OCI-LY1 (cell line): ENCODE measurements at regions not wholly inside any gene's neighbourhood (a gene's known extent, or its start where the extent isn't known, plus 50 kb on each side); places are given as distances from the start of the nearest gene placed in this dataset.

Experiments used
- H2AFZ ChIP-seq: fragments of 200-600 bp; sonication (generic), shearing (Covaris generic); 2 replicates; pipeline ENCODE4 v1.6.0; 2014; ENCODE audit warnings: antibody characterized with exemption, mild to moderate bottlenecking, low read length
- H3F3A ChIP-seq: fragments of 200-600 bp; sonication (generic), shearing (Covaris generic); 2 replicates; pipeline ENCODE4 v1.6.0; 2014; ENCODE audit warnings: mild to moderate bottlenecking, antibody characterized with exemption, low read length, moderate library complexity; ENCODE audit not compliant: insufficient read depth
- H3K27ac ChIP-seq: fragments of 200-600 bp; sonication (generic); 2 replicates; pipeline ENCODE4 v1.5.1; 2014; ENCODE audit warnings: low read length, mixed run types, mild to moderate bottlenecking, low read depth; ENCODE audit not compliant: poor library complexity, severe bottlenecking
- H3K27me3 ChIP-seq: fragments of 200-600 bp; sonication (generic); 2 replicates; pipeline ENCODE4 v1.6.0; 2014; ENCODE audit warnings: antibody characterized with exemption, mild to moderate bottlenecking, low read length, moderate library complexity; ENCODE audit not compliant: insufficient read depth
- H3K36me3 ChIP-seq: fragments of 200-600 bp; sonication (generic); 2 replicates; pipeline ENCODE4 v1.6.1; 2014; ENCODE audit warnings: mild to moderate bottlenecking, antibody characterized with exemption, low read length, moderate library complexity, mixed read lengths; ENCODE audit not compliant: insufficient read depth
- H3K4me1 ChIP-seq: fragments of 200-600 bp; sonication (generic); 2 replicates; pipeline ENCODE4 v1.5.1; 2014; ENCODE audit warnings: mild to moderate bottlenecking, low read length, moderate library complexity; ENCODE audit not compliant: insufficient read depth, severe bottlenecking
- H3K4me2 ChIP-seq: fragments of 200-600 bp; sonication (generic), shearing (Covaris generic); 2 replicates; pipeline ENCODE4 v1.6.1; 2014; ENCODE audit warnings: low read length
- H3K4me3 ChIP-seq: fragments of 200-600 bp; sonication (generic); 2 replicates; pipeline ENCODE4 v1.5.1; 2014; ENCODE audit warnings: low read length, low read depth, mild to moderate bottlenecking, mixed read lengths; ENCODE audit not compliant: poor library complexity, severe bottlenecking
- H3K79me2 ChIP-seq: fragments of 200-600 bp; shearing (Covaris generic); 2 replicates; pipeline ENCODE4 v1.6.1; 2016; ENCODE audit warnings: mixed run types, low read length, mixed read lengths; ENCODE audit not compliant: insufficient read depth
- H3K9ac ChIP-seq: fragments of 200-600 bp; sonication (generic), shearing (Covaris generic); 2 replicates; pipeline ENCODE4 v1.6.1; 2014; ENCODE audit warnings: mild to moderate bottlenecking, low read length, mixed read lengths
- H3K9me2 ChIP-seq: fragments of 200-600 bp; sonication (generic), shearing (Covaris generic); 2 replicates; pipeline ENCODE4 v1.6.1; 2014; ENCODE audit warnings: low read depth, mild to moderate bottlenecking, low read length, mixed read lengths
- H3K9me3 ChIP-seq: fragments of 200-600 bp; shearing (Covaris generic); 2 replicates; pipeline ENCODE4 v1.6.1; 2014; ENCODE audit warnings: low read length, mixed read lengths
- H4K20me1 ChIP-seq: fragments of 200-600 bp; sonication (generic), shearing (Covaris generic); 2 replicates; pipeline ENCODE4 v1.6.0; 2016; ENCODE audit warnings: mild to moderate bottlenecking, low read length; ENCODE audit not compliant: insufficient read depth
- EZH2 ChIP-seq: fragments of 200-600 bp; sonication (generic), shearing (Covaris generic); IDR thresholded peaks from 2 replicates; pipeline ENCODE4 v1.8.0; 2017; ENCODE audit warnings: borderline replicate concordance, mixed run types, mild to moderate bottlenecking, antibody characterized with exemption, low read length, moderate library complexity, mixed read lengths
- TF ChIP-seq, protein P1 (sequence below): fragments of 200-600 bp; sonication (generic), shearing (Covaris generic); IDR thresholded peaks from 2 replicates; pipeline ENCODE4 v1.5.1; 2017; ENCODE audit warnings: mild to moderate bottlenecking, antibody characterized with exemption, low read length, moderate library complexity, mixed read lengths

DNA sequence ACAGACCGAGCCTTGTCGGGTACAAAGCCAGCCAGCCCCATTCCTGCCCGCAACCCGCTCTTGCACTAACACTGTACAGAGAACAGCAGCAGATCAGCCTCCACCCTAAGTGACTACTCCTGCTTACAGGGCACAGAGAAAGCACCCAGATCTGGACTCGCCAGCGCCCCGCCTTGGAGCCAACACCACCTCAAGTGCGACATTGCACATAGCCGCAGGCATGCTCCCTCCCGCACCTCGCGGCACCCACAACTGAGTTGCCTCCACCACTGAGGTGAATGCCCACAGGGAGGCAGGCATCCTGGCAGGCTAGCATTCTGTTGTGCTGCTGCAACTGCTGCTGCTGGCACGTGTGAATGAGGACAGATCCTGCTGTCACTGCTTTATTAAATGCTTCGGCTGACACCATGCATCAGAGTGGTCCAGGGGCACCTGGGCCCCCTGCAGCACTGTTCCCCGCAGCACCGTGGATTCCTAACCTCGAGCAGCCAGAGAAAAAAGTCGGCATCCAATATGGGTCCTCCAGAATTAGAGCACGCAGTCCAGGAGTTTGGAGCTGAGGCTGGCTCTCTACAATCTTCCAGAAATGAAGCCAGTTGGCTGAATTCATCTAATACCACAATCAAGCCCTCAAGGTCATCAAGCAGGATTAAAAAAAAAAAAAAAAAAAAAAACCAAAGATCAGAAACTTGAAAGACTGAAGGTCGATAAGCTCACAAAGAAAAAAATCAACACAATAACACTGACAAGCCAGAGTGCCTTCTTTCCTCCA is 352.9 kb downstream of the GASK1B start:
- Histone ChIP-seq H3K36me3 (no peaks in the 10 kb centered on the region), H3K9me3 (no peaks in the 10 kb centered on the region), H3F3A (no peaks in the 10 kb centered on the region), H3K79me2 (no peaks in the 10 kb centered on the region), H2AFZ (no peak overlapping the region), H3K27ac (no peak overlapping the region), H3K9me2 (no peaks in the 10 kb centered on the region), H3K4me3 (no peak overlapping the region), H3K9ac (no peak overlapping the region), H3K4me1 (no peaks in the 10 kb centered on the region), H4K20me1 (no peaks in the 10 kb centered on the region), H3K4me2 (no peak overlapping the region), H3K27me3 (no peaks in the 10 kb centered on the region)
- TF ChIP-seq, protein P1, sequence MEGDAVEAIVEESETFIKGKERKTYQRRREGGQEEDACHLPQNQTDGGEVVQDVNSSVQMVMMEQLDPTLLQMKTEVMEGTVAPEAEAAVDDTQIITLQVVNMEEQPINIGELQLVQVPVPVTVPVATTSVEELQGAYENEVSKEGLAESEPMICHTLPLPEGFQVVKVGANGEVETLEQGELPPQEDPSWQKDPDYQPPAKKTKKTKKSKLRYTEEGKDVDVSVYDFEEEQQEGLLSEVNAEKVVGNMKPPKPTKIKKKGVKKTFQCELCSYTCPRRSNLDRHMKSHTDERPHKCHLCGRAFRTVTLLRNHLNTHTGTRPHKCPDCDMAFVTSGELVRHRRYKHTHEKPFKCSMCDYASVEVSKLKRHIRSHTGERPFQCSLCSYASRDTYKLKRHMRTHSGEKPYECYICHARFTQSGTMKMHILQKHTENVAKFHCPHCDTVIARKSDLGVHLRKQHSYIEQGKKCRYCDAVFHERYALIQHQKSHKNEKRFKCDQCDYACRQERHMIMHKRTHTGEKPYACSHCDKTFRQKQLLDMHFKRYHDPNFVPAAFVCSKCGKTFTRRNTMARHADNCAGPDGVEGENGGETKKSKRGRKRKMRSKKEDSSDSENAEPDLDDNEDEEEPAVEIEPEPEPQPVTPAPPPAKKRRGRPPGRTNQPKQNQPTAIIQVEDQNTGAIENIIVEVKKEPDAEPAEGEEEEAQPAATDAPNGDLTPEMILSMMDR: no peak
- TF ChIP-seq EZH2: no peak

DNA sequence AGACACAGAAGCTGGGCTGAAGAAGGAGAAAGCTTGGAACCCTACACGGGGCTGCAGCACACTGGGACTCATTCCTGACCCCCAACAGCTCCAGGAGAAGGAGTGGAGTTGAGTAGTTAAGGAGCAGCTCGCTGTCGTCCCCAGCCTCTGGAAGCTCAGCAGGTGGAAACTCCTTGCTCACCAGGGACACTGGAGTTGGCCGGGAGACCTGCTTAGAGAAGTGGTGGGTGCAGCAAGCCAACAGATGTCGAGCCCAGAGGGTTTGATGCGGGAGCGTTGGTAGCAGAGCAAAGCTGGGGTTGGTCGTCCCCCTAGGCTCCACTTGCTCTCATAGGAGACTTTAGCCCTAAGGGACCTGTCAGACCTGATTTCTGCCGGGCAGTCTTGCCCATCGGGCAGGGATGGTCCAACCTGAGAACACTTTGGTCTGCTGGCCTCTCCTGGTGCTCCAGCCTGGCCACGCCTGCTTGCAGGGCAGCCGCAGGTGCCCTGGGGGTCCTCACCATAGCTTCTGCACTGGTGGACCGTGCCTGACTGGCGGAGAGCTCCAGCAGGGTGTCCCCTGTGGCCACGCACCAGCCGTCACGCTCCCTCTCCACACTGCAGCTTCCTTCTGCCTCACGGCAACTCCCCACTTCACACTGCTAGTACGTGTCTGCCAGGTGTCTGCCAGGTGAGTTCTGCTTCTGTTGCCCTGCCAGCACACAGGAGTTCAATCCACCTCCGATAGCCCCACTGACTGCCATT is 353.7 kb downstream of the GASK1B start:
- H3K4me1 ChIP-seq: no peaks in the 10 kb centered on the region
- H3K9ac ChIP-seq: no peak overlapping the region
- no peaks in the 10 kb centered on the region for H3K27me3 ChIP-seq
- TF ChIP-seq, protein P1: no peak
- TF ChIP-seq EZH2: no peak
- H3K9me2 ChIP-seq: no peaks in the 10 kb centered on the region
- no peak overlapping the region for H2AFZ ChIP-seq
- H3F3A ChIP-seq: no peaks in the 10 kb centered on the region
- no peak overlapping the region for H3K4me3 ChIP-seq
- no peaks in the 10 kb centered on the region for H3K9me3 ChIP-seq
- H3K36me3 ChIP-seq: no peaks in the 10 kb centered on the region
- H3K79me2 ChIP-seq: no peaks in the 10 kb centered on the region
- no peak overlapping the region for H3K27ac ChIP-seq
- H3K4me2 ChIP-seq: no peak overlapping the region
- H4K20me1 ChIP-seq: no peaks in the 10 kb centered on the region

DNA sequence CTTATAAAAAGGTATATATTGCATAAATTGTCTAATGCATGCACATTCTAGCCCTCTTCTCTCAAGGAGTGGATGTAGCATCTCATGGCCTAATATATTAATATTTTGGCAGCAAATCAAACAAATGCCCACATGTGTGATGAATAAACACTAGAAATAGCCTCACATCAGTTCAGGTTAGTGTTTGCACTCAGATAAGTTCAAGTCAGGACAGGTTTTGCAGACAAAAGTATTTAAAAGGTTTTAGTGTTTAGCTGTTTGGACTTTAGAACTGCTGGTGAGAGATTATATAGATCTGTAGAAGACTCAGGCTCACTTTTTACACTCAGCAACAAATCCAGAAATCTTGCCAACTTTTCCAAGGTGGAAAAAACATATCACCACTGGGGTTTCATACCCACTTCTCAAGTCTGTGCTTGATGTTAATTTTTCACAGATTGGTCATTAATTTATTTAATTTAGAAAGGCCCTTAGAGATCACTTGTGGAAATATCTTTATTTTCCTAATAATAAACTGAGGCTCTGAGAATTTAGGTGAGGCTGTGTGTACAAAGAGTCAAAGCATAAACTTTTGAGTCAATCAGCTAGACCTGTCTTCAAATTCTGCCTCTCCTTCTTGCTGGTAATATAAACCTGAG is 362.6 kb downstream of the GASK1B start:
- H3K4me3 ChIP-seq: no peak overlapping the region
- 0 out of 2 replicates have a peak, but pooled peaks cover 5% of the 10 kb centered on the region for H3K9me2 ChIP-seq
- H2AFZ ChIP-seq: no peak overlapping the region
- no peaks in the 10 kb centered on the region for H3K27me3 ChIP-seq
- no peak for TF ChIP-seq EZH2
- TF ChIP-seq, protein P1: no peak
- no peaks in the 10 kb centered on the region for H3K9me3 ChIP-seq
- H3K36me3 ChIP-seq: no peaks in the 10 kb centered on the region
- H3K79me2 ChIP-seq: no peaks in the 10 kb centered on the region
- H3K27ac ChIP-seq: no peak overlapping the region
- no peaks in the 10 kb centered on the region for H3K4me1 ChIP-seq
- no peak overlapping the region for H3K9ac ChIP-seq
- H3K4me2 ChIP-seq: no peak overlapping the region
- H4K20me1 ChIP-seq: no peaks in the 10 kb centered on the region
- no peaks in the 10 kb centered on the region for H3F3A ChIP-seq
